WTC11 (cell line): ENCODE measurements at regions not wholly inside any gene's neighbourhood (a gene's known extent, or its start where the extent isn't known, plus 50 kb on each side); places are given as distances from the start of the nearest gene placed in this dataset.

Source experiments
- CBFB ChIP-seq: sonication (generic); formaldehyde crosslinking; IDR thresholded peaks from 2 replicates; pipeline ENCODE4 v1.8.1; 2022; ENCODE audit warnings: mild to moderate bottlenecking, low read depth, missing genetic modification reagents
- CREB1 ChIP-seq: sonication (generic); formaldehyde crosslinking; IDR thresholded peaks from 2 replicates; pipeline ENCODE4 v1.8.0; 2023; ENCODE audit warnings: mild to moderate bottlenecking, missing genetic modification reagents
- FOXK1 ChIP-seq: sonication (generic); formaldehyde crosslinking; IDR thresholded peaks from 2 replicates; pipeline ENCODE4 v1.8.0; 2022; ENCODE audit warnings: mild to moderate bottlenecking, moderate library complexity, missing genetic modification reagents
- FOXP1 ChIP-seq: sonication (generic); formaldehyde crosslinking; IDR thresholded peaks from 2 replicates; pipeline ENCODE4 v1.8.0; 2022; ENCODE audit warnings: missing genetic modification reagents, mild to moderate bottlenecking, moderate library complexity, borderline replicate concordance
- GRHL2 ChIP-seq: fragments of 250-450 bp; sonication (Bioruptor Pico); IDR thresholded peaks from 2 replicates; pipeline ENCODE4 v1.8.0; 2022; ENCODE audit warnings: mild to moderate bottlenecking, moderate library complexity; ENCODE audit not compliant: insufficient replicate concordance, severe bottlenecking
- JUN ChIP-seq: sonication (generic); formaldehyde crosslinking; IDR thresholded peaks from 2 replicates; pipeline ENCODE4 v1.8.0; 2023; ENCODE audit warnings: mild to moderate bottlenecking, missing genetic modification reagents
- SMAD3 ChIP-seq: sonication (generic); formaldehyde crosslinking; IDR thresholded peaks from 2 replicates; pipeline ENCODE4 v1.8.0; 2022; ENCODE audit warnings: missing genetic modification reagents, mild to moderate bottlenecking, borderline replicate concordance
- ZBTB21 ChIP-seq: sonication (generic); formaldehyde crosslinking; IDR thresholded peaks from 2 replicates; pipeline ENCODE4 v1.8.1; 2023; ENCODE audit warnings: mild to moderate bottlenecking, missing genetic modification reagents, borderline replicate concordance
- ZNF138 ChIP-seq: sonication (generic); formaldehyde crosslinking; conservative IDR thresholded peaks from 2 replicates; pipeline ENCODE4 v1.8.1; 2022; ENCODE audit warnings: mild to moderate bottlenecking, moderate library complexity, missing genetic modification reagents
- TF ChIP-seq, protein P1 (sequence below): sonication (generic); formaldehyde crosslinking; conservative IDR thresholded peaks from 2 replicates; pipeline ENCODE4 v1.8.1; 2022; ENCODE audit warnings: mild to moderate bottlenecking, missing genetic modification reagents
- TF ChIP-seq, protein P2 (sequence below): fragments of 200-600 bp; IDR thresholded peaks from 2 replicates; pipeline ENCODE4 v1.8.0; 2022; ENCODE audit warnings: antibody characterized with exemption
- TF ChIP-seq, protein P3 (sequence below): sonication (generic); formaldehyde crosslinking; IDR thresholded peaks from 2 replicates; pipeline ENCODE4 v1.8.0; 2022; ENCODE audit warnings: mild to moderate bottlenecking, missing genetic modification reagents
- TF ChIP-seq, protein P4 (sequence below): sonication (generic); formaldehyde crosslinking; IDR thresholded peaks from 2 replicates; pipeline ENCODE4 v1.8.1; 2023; ENCODE audit warnings: mild to moderate bottlenecking, missing genetic modification reagents, moderate library complexity

GRCh38 chr7:26482927-26483326, 191.3 kb downstream of the SNX10 start:
- TF ChIP-seq SMAD3: no peak
- TF ChIP-seq JUN (CRISPR knock-in tag): no peak
- TF ChIP-seq ZBTB21 (CRISPR knock-in tag): no peak
- no peak for TF ChIP-seq CREB1 (CRISPR knock-in tag)
- TF ChIP-seq, protein P1, sequence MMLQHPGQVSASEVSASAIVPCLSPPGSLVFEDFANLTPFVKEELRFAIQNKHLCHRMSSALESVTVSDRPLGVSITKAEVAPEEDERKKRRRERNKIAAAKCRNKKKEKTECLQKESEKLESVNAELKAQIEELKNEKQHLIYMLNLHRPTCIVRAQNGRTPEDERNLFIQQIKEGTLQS (CRISPR knock-in tag): no peak
- TF ChIP-seq, protein P2, sequence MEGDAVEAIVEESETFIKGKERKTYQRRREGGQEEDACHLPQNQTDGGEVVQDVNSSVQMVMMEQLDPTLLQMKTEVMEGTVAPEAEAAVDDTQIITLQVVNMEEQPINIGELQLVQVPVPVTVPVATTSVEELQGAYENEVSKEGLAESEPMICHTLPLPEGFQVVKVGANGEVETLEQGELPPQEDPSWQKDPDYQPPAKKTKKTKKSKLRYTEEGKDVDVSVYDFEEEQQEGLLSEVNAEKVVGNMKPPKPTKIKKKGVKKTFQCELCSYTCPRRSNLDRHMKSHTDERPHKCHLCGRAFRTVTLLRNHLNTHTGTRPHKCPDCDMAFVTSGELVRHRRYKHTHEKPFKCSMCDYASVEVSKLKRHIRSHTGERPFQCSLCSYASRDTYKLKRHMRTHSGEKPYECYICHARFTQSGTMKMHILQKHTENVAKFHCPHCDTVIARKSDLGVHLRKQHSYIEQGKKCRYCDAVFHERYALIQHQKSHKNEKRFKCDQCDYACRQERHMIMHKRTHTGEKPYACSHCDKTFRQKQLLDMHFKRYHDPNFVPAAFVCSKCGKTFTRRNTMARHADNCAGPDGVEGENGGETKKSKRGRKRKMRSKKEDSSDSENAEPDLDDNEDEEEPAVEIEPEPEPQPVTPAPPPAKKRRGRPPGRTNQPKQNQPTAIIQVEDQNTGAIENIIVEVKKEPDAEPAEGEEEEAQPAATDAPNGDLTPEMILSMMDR: no peak
- no peak for TF ChIP-seq CBFB
- no peak for TF ChIP-seq FOXP1 (CRISPR knock-in tag)
- TF ChIP-seq GRHL2 (CRISPR knock-in tag): no peak
- no peak for TF ChIP-seq ZNF138 (CRISPR knock-in tag)
- no peak for TF ChIP-seq FOXK1
- TF ChIP-seq, protein P3, sequence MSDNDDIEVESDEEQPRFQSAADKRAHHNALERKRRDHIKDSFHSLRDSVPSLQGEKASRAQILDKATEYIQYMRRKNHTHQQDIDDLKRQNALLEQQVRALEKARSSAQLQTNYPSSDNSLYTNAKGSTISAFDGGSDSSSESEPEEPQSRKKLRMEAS: no peak
- TF ChIP-seq, protein P4, sequence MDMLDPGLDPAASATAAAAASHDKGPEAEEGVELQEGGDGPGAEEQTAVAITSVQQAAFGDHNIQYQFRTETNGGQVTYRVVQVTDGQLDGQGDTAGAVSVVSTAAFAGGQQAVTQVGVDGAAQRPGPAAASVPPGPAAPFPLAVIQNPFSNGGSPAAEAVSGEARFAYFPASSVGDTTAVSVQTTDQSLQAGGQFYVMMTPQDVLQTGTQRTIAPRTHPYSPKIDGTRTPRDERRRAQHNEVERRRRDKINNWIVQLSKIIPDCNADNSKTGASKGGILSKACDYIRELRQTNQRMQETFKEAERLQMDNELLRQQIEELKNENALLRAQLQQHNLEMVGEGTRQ (CRISPR knock-in tag): no peak
